Smooth muscle cell (in vitro differentiated cells): ENCODE measurements at regions not wholly inside any gene's neighbourhood (a gene's known extent, or its start where the extent isn't known, plus 50 kb on each side); places are given as distances from the start of the nearest gene placed in this dataset.

Experiments used
- DNase-seq: peaks from one replicate; lab custom pipeline; 2025; ENCODE audit not compliant: unreplicated experiment; lab: John Stamatoyannopoulos, UW
- H2AFZ ChIP-seq: fragments of 200-600 bp; sonication (generic); 2 replicates; pipeline ENCODE4 v1.6.0; 2016; ENCODE audit warnings: antibody characterized with exemption, low read depth, mild to moderate bottlenecking
- H3F3A ChIP-seq: fragments of 200-600 bp; sonication (generic); 2 replicates; pipeline ENCODE4 v1.6.0; 2017; ENCODE audit warnings: antibody characterized with exemption, low read depth
- H3K27ac ChIP-seq: fragments of 200-600 bp; sonication (generic); 2 replicates; pipeline ENCODE4 v1.5.1; 2016; ENCODE audit warnings: low read depth, mild to moderate bottlenecking
- H3K27me3 ChIP-seq: fragments of 200-600 bp; sonication (generic); 2 replicates; pipeline ENCODE4 v1.6.1; 2016; ENCODE audit warnings: low read depth, mild to moderate bottlenecking
- H3K36me3 ChIP-seq: fragments of 200-600 bp; sonication (generic); 2 replicates; pipeline ENCODE4 v1.5.1; 2016; ENCODE audit warnings: low read depth
- H3K4me1 ChIP-seq: fragments of 200-600 bp; sonication (generic); 2 replicates; pipeline ENCODE4 v1.5.1; 2016; ENCODE audit warnings: low read depth
- H3K4me2 ChIP-seq: fragments of 200-600 bp; sonication (generic); 2 replicates; pipeline ENCODE4 v1.6.0; 2016; ENCODE audit warnings: mild to moderate bottlenecking
- H3K4me3 ChIP-seq: fragments of 200-600 bp; sonication (generic); 2 replicates; pipeline ENCODE4 v1.5.1; 2016; ENCODE audit warnings: mild to moderate bottlenecking
- H3K79me2 ChIP-seq: fragments of 200-600 bp; sonication (generic); 2 replicates; pipeline ENCODE4 v1.6.0; 2016; ENCODE audit warnings: low read depth, mild to moderate bottlenecking
- H3K9ac ChIP-seq: fragments of 200-600 bp; sonication (generic); 2 replicates; pipeline ENCODE4 v1.6.0; 2016; ENCODE audit warnings: low read depth
- H3K9me3 ChIP-seq: fragments of 200-600 bp; sonication (generic); replicated peaks from 2 replicates; pipeline ENCODE4 v1.5.1; 2016; ENCODE audit warnings: low read depth
- H4K20me1 ChIP-seq: fragments of 200-600 bp; sonication (generic); 2 replicates; pipeline ENCODE4 v1.6.0; 2016; ENCODE audit warnings: low read depth
- WGBS: methylation state at CpG from one replicate; pipeline ENCODE4 v1.1.7; 2016; ENCODE audit warnings: low lambda C conversion rate; 5-methylcytosine and 5-hydroxymethylcytosine counted together
- TF ChIP-seq, protein P1 (sequence below): fragments of 200-600 bp; sonication (generic); IDR thresholded peaks from 2 replicates; pipeline ENCODE4 v1.5.1; 2017; ENCODE audit warnings: borderline replicate concordance, mild to moderate bottlenecking, antibody characterized with exemption; ENCODE audit not compliant: insufficient read depth, poor library complexity, severe bottlenecking

DNA sequence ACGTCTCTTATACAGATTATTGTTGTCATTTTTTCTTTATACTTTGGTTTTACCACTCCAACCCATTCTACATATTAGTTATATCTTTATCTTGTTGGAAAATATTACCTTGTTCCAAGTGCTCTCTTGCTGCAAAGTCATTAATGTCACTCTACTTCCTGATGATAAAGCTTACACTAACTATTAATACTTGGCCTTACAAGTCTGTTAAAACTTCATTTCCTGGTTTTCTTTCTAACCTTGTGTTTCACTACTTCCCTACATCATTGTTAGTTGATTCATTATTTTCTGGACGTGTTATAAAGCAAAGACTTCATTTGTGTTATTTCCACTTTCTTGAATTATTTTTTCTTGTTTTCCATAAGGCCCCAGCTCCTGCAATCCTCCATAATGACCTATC, 382.6 kb upstream of the CDH20 start:
- Histone ChIP-seq H3K9me3 (no peaks in the 10 kb centered on the region), H3K4me2 (no peak overlapping the region), H3K36me3 (no peaks in the 10 kb centered on the region), H3F3A (no peaks in the 10 kb centered on the region), H4K20me1 (no peaks in the 10 kb centered on the region), H3K4me1 (no peaks in the 10 kb centered on the region), H3K79me2 (no peaks in the 10 kb centered on the region), H3K27me3 (no peaks in the 10 kb centered on the region), H3K4me3 (no peak overlapping the region), H3K9ac (no peak overlapping the region), H3K27ac (no peak overlapping the region), H2AFZ (no peak overlapping the region)
- no peak for DNase-seq
- TF ChIP-seq, protein P1, sequence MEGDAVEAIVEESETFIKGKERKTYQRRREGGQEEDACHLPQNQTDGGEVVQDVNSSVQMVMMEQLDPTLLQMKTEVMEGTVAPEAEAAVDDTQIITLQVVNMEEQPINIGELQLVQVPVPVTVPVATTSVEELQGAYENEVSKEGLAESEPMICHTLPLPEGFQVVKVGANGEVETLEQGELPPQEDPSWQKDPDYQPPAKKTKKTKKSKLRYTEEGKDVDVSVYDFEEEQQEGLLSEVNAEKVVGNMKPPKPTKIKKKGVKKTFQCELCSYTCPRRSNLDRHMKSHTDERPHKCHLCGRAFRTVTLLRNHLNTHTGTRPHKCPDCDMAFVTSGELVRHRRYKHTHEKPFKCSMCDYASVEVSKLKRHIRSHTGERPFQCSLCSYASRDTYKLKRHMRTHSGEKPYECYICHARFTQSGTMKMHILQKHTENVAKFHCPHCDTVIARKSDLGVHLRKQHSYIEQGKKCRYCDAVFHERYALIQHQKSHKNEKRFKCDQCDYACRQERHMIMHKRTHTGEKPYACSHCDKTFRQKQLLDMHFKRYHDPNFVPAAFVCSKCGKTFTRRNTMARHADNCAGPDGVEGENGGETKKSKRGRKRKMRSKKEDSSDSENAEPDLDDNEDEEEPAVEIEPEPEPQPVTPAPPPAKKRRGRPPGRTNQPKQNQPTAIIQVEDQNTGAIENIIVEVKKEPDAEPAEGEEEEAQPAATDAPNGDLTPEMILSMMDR: no peak
- WGBS: 81% methylated on average over 2 of the region's 2 CpGs

GRCh38 chr18:60951091-60951490, 382.1 kb upstream of the CDH20 start:
- H3K27me3 ChIP-seq: no peaks in the 10 kb centered on the region
- H3F3A ChIP-seq: no peaks in the 10 kb centered on the region
- no peak overlapping the region for H3K4me3 ChIP-seq
- no peak for DNase-seq
- no peaks in the 10 kb centered on the region for H3K9me3 ChIP-seq
- no peaks in the 10 kb centered on the region for H3K4me1 ChIP-seq
- H3K27ac ChIP-seq: no peak overlapping the region
- no peaks in the 10 kb centered on the region for H4K20me1 ChIP-seq
- H3K9ac ChIP-seq: no peak overlapping the region
- H3K4me2 ChIP-seq: no peak overlapping the region
- WGBS: 93% methylated on average over 2 of the region's 2 CpGs
- no peaks in the 10 kb centered on the region for H3K36me3 ChIP-seq
- TF ChIP-seq, protein P1: no peak
- H3K79me2 ChIP-seq: no peaks in the 10 kb centered on the region
- H2AFZ ChIP-seq: no peak overlapping the region

DNA sequence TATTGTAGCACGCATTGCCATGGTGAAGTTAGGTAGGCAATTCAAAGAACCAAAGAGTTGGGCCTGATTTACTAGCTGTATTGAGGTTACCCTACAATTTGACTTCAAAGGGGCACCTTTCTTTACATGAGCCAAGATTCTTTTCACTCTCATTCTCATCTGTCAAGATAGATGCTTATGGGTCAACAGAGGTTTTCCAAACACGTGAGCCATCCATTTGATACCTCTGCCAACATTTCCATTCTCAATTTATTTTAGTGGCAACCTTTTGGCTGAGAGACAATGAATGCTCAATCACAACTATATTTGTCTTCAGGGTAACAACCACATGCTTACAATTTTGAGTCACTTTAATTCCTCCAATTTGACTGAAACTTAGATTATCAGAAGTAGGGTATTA, 370.6 kb upstream of the CDH20 start:
- WGBS: 91% methylated on average over 2 of the region's 2 CpGs
- DNase-seq: no peak
- H3F3A ChIP-seq: no peaks in the 10 kb centered on the region
- no peak overlapping the region for H3K27ac ChIP-seq
- H3K9ac ChIP-seq: no peak overlapping the region
- H3K79me2 ChIP-seq: no peaks in the 10 kb centered on the region
- TF ChIP-seq, protein P1: no peak
- no peak overlapping the region for H3K4me3 ChIP-seq
- H2AFZ ChIP-seq: no peak overlapping the region
- H3K9me3 ChIP-seq: no peaks in the 10 kb centered on the region
- H3K4me2 ChIP-seq: no peak overlapping the region
- H3K4me1 ChIP-seq: no peaks in the 10 kb centered on the region
- no peaks in the 10 kb centered on the region for H3K36me3 ChIP-seq
- H3K27me3 ChIP-seq: no peaks in the 10 kb centered on the region
- H4K20me1 ChIP-seq: no peaks in the 10 kb centered on the region

GRCh38 chr18:60965856-60966255, 367.4 kb upstream of the CDH20 start:
- no peaks in the 10 kb centered on the region for H3F3A ChIP-seq
- no peaks in the 10 kb centered on the region for H3K4me1 ChIP-seq
- no peaks in the 10 kb centered on the region for H4K20me1 ChIP-seq
- H3K79me2 ChIP-seq: no peaks in the 10 kb centered on the region
- H2AFZ ChIP-seq: no peak overlapping the region
- TF ChIP-seq, protein P1: no peak
- no peak overlapping the region for H3K9ac ChIP-seq
- H3K9me3 ChIP-seq: no peaks in the 10 kb centered on the region
- H3K27ac ChIP-seq: no peak overlapping the region
- DNase-seq: no peak
- no peaks in the 10 kb centered on the region for H3K36me3 ChIP-seq
- H3K4me2 ChIP-seq: no peak overlapping the region
- no peaks in the 10 kb centered on the region for H3K27me3 ChIP-seq
- H3K4me3 ChIP-seq: no peak overlapping the region
